Kidney (tissue), 13 donors: ENCODE measurements at regions not wholly inside any gene's neighbourhood (a gene's known extent, or its start where the extent isn't known, plus 50 kb on each side); places are given as distances from the start of the nearest gene placed in this dataset.
A peak's percentile ranks its signal among the peaks of the same experiment; 100 is the strongest.

Source experiments
- DNase-seq, 5 donors: peaks; one replicate each; pipeline ENCODE4 v3.0.0-alpha.2; 2013 to 2020
- FAIRE-seq: peaks from 2 replicates; lab custom pipeline; 2012; peaks lifted over from hg19 to GRCh38; lab: Jason Lieb, UNC
- H3K27ac ChIP-seq, 2 donors: one replicate each; pipeline ENCODE4 v1.7.0; 2013; ENCODE audit warnings: low read depth in 2 of 2, low read length in 2 of 2, inconsistent platforms in 1 of 2
- H3K27me3 ChIP-seq: one replicate; pipeline ENCODE4 v1.7.1; 2013; ENCODE audit warnings: low read length, inconsistent platforms; ENCODE audit not compliant: control insufficient read depth, insufficient read depth
- H3K36me3 ChIP-seq, 3 donors: one replicate each; pipeline versions ENCODE4 v1.7.0 to v1.7.1; 2013; ENCODE audit warnings: low read length in 3 of 3, control low read depth in 1 of 3, inconsistent platforms in 1 of 3; ENCODE audit not compliant: insufficient read depth in 3 of 3, control insufficient read depth in 2 of 3
- H3K4me1 ChIP-seq, 3 donors: one replicate each; pipeline versions ENCODE4 v1.7.0 to v1.7.1; 2013; ENCODE audit warnings: low read length in 3 of 3, inconsistent platforms in 1 of 3, low read depth in 1 of 3; ENCODE audit not compliant: control insufficient read depth in 2 of 3, insufficient read depth in 2 of 3
- H3K4me3 ChIP-seq, 3 donors: one replicate each; pipeline versions ENCODE4 v1.7.0 to v1.8.1; 2013; ENCODE audit warnings: low read length in 3 of 3, control low read depth in 1 of 3, inconsistent platforms in 1 of 3
- H3K9ac ChIP-seq, 3 donors: one replicate each; pipeline versions ENCODE4 v1.7.0 to v1.7.1; 2013; ENCODE audit warnings: low read length in 3 of 3, control low read depth in 1 of 3, inconsistent platforms in 1 of 3
- H3K9me3 ChIP-seq, 3 donors: one replicate each; pipeline versions ENCODE4 v1.7.0 to v1.7.1; 2013; ENCODE audit warnings: low read length in 3 of 3, control low read depth in 1 of 3, inconsistent platforms in 1 of 3; ENCODE audit not compliant: control insufficient read depth in 2 of 3, insufficient read depth in 1 of 3
- CTCF ChIP-seq: IDR thresholded peaks from 3 replicates; pipeline ENCODE4 v1.5.1; 2012; ENCODE audit warnings: mild to moderate bottlenecking, moderate library complexity, borderline replicate concordance; ENCODE audit not compliant: insufficient read depth; ENCODE audit errors: extremely low read depth
- intact Hi-C: fragments of 100-400 bp; cut with DNase I; formaldehyde crosslinking; loops from one replicate; pipeline ENCODE4 v1.11.1; 2022
- donor health status: control.
- donor health status: control.
- donor health status: control.
- donor health status: control.
- donor health status: control.
- donor health status: DM: yes; HTN: yes; CAD: no.
- donor health status: Normal renal cell carcinoma (clear cell type).

- H3K27ac ChIP-seq: no peak overlapping the region
- FAIRE-seq: no peak
- H3K4me1 ChIP-seq: no peaks in the 10 kb centered on the region
- H3K9me3 ChIP-seq: no peaks in the 10 kb centered on the region
- DNase-seq: no peak
- intact Hi-C loops: no loop called here
- no peaks in the 10 kb centered on the region for H3K36me3 ChIP-seq
- no peak overlapping the region for H3K9ac ChIP-seq
- no peaks in the 10 kb centered on the region for H3K27me3 ChIP-seq
- TF ChIP-seq CTCF: no peak
- no peak overlapping the region for H3K4me3 ChIP-seq
Observed at GRCh38 chr5:87746891-87747377, 334.2 kb upstream of the CCNH start.

GRCh38 chr5:87746341-87746740 lies 333.6 kb upstream of the CCNH start:
- no peaks in the 10 kb centered on the region for H3K27me3 ChIP-seq
- H3K36me3 ChIP-seq: no peaks in the 10 kb centered on the region
- DNase-seq (no peak), FAIRE-seq (no peak)
- H3K4me3 ChIP-seq: no peak overlapping the region
- no peaks in the 10 kb centered on the region for H3K4me1 ChIP-seq
- H3K27ac ChIP-seq: no peak overlapping the region
- H3K9ac ChIP-seq: no peak overlapping the region
- intact Hi-C loops: no loop called here
- H3K9me3 ChIP-seq: no peaks in the 10 kb centered on the region
- no peak for TF ChIP-seq CTCF

GRCh38 chr5:87741881-87742280 lies 329.2 kb upstream of the CCNH start:
- Histone ChIP-seq H3K27me3 (no peaks in the 10 kb centered on the region), H3K9me3 (no peaks in the 10 kb centered on the region), H3K9ac (no peak overlapping the region), H3K4me1 (no peaks in the 10 kb centered on the region), H3K27ac (no peak overlapping the region), H3K4me3 (no peak overlapping the region), H3K36me3 (no peaks in the 10 kb centered on the region)
- FAIRE-seq (no peak), DNase-seq (peak in 2 of 5 donors; percentile 43 to 49)
- no peak for TF ChIP-seq CTCF
- intact Hi-C loops: no loop called here

GRCh38 chr5:87735923-87736322 lies 323.2 kb upstream of the CCNH start:
- H3K27me3 ChIP-seq: no peaks in the 10 kb centered on the region

More at GRCh38 chr5:87735923-87736322, 323.2 kb upstream of the CCNH start:
- H3K4me1 ChIP-seq: no peaks in the 10 kb centered on the region
- no peak overlapping the region for H3K4me3 ChIP-seq
- intact Hi-C loops: no loop called here
- H3K9me3 ChIP-seq: no peaks in the 10 kb centered on the region
- FAIRE-seq (no peak), DNase-seq (no peak)
- H3K9ac ChIP-seq: no peak overlapping the region
- no peaks in the 10 kb centered on the region for H3K36me3 ChIP-seq
- no peak for TF ChIP-seq CTCF
- no peak overlapping the region for H3K27ac ChIP-seq
